SK-N-SH treated with all-trans-retinoic acid at 6 μM for 48 hours (cell line): ENCODE measurements at regions not wholly inside any gene's neighbourhood (a gene's known extent, or its start where the extent isn't known, plus 50 kb on each side); places are given as distances from the start of the nearest gene placed in this dataset.

ENCODE experiments used
- ATAC-seq: fragments of 200-7000 bp; cut with Tn5 transposase; 3 replicates; pipeline ENCODE4 v1.9.1; 2020; ENCODE audit warnings: mild to moderate bottlenecking, moderate library complexity
- ARNTL ChIP-seq: fragments of 450-650 bp; formaldehyde crosslinking; IDR thresholded peaks from 2 replicates; pipeline ENCODE4 v1.5.0; 2020; ENCODE audit warnings: low read depth, mild to moderate bottlenecking, moderate library complexity, borderline replicate concordance
- BACH2 ChIP-seq: fragments of 250-450 bp; sonication (Bioruptor Pico); IDR thresholded peaks from 2 replicates; pipeline ENCODE4 v1.9.0; 2021; ENCODE audit warnings: mild to moderate bottlenecking, borderline replicate concordance
- CSDC2 ChIP-seq: fragments of 250-450 bp; sonication (Bioruptor Pico); IDR thresholded peaks from 2 replicates; pipeline ENCODE4 v1.5.0; 2020; ENCODE audit warnings: mild to moderate bottlenecking, moderate library complexity
- CSRNP3 ChIP-seq: fragments of 250-450 bp; sonication (Bioruptor Pico); IDR thresholded peaks from 2 replicates; pipeline ENCODE4 v1.5.1; 2021; ENCODE audit warnings: mild to moderate bottlenecking, moderate library complexity
- ESRRG ChIP-seq: fragments of 250-450 bp; sonication (Bioruptor Pico); IDR thresholded peaks from 2 replicates; pipeline ENCODE4 v1.6.1; 2021; ENCODE audit warnings: mild to moderate bottlenecking
- ISL1 ChIP-seq: fragments of 250-450 bp; sonication (Bioruptor Pico); IDR thresholded peaks from 2 replicates; pipeline ENCODE4 v2.1.2; 2022; ENCODE audit warnings: mild to moderate bottlenecking, moderate library complexity
- OSR1 ChIP-seq: fragments of 250-450 bp; sonication (Bioruptor Pico); IDR thresholded peaks from 2 replicates; pipeline ENCODE4 v1.8.0; 2022; ENCODE audit warnings: moderate library complexity, mild to moderate bottlenecking, inconsistent platforms
- POU6F1 ChIP-seq: fragments of 250-450 bp; sonication (Bioruptor Pico); IDR thresholded peaks from 2 replicates; pipeline ENCODE4 v1.8.0; 2021; ENCODE audit warnings: low read depth, mild to moderate bottlenecking, moderate library complexity, borderline replicate concordance
- PPARA ChIP-seq: fragments of 250-450 bp; sonication (Bioruptor Pico); IDR thresholded peaks from 2 replicates; pipeline ENCODE4 v1.5.0; 2020; ENCODE audit warnings: mild to moderate bottlenecking, borderline replicate concordance
- RARB ChIP-seq: fragments of 250-450 bp; sonication (Bioruptor Pico); IDR thresholded peaks from 2 replicates; pipeline ENCODE4 v1.8.0; 2021; ENCODE audit warnings: mild to moderate bottlenecking, moderate library complexity
- TCF4 ChIP-seq: fragments of 250-450 bp; sonication (Bioruptor Pico); IDR thresholded peaks from 2 replicates; pipeline ENCODE4 v1.8.0; 2021; ENCODE audit warnings: mild to moderate bottlenecking, moderate library complexity, borderline replicate concordance
- TOX ChIP-seq: fragments of 250-450 bp; sonication (Bioruptor Pico); IDR thresholded peaks from 2 replicates; pipeline ENCODE4 v1.8.0; 2021; ENCODE audit warnings: mild to moderate bottlenecking, moderate library complexity, borderline replicate concordance
- TSHZ2 ChIP-seq: fragments of 250-450 bp; sonication (Bioruptor Pico); IDR thresholded peaks from 2 replicates; pipeline ENCODE4 v1.5.0; 2020; ENCODE audit warnings: mild to moderate bottlenecking, moderate library complexity
- ZFP3 ChIP-seq: fragments of 250-450 bp; sonication (Bioruptor Pico); IDR thresholded peaks from 2 replicates; pipeline ENCODE4 v1.5.0; 2020; ENCODE audit warnings: mild to moderate bottlenecking, moderate library complexity
- ZFP30 ChIP-seq: fragments of 450-650 bp; formaldehyde crosslinking; IDR thresholded peaks from 2 replicates; pipeline ENCODE4 v1.5.0; 2022; ENCODE audit warnings: mild to moderate bottlenecking, moderate library complexity
- ZNF565 ChIP-seq: fragments of 450-650 bp; formaldehyde crosslinking; conservative IDR thresholded peaks from 2 replicates; pipeline ENCODE4 v1.5.0; 2020; ENCODE audit warnings: low read depth, mild to moderate bottlenecking, moderate library complexity
- ZNF70 ChIP-seq: fragments of 450-650 bp; formaldehyde crosslinking; IDR thresholded peaks from 2 replicates; pipeline ENCODE4 v1.5.0; 2020; ENCODE audit warnings: mild to moderate bottlenecking, moderate library complexity

- TF ChIP-seq PPARA (CRISPR knock-in tag) (no peak), TOX (CRISPR knock-in tag) (no peak), ESRRG (CRISPR knock-in tag) (no peak), BACH2 (CRISPR knock-in tag) (no peak), ZFP30 (CRISPR knock-in tag) (no peak), ZFP3 (no peak), ISL1 (CRISPR knock-in tag) (no peak), OSR1 (CRISPR knock-in tag) (no peak), POU6F1 (no peak), TSHZ2 (CRISPR knock-in tag) (no peak), CSDC2 (CRISPR knock-in tag) (no peak)
- no peak for ATAC-seq
These were observed 201.2 kb upstream of the UBL3 start for GRCh38 chr13:30051531-30052060.

- TF ChIP-seq TOX (CRISPR knock-in tag) (no peak), ZFP30 (CRISPR knock-in tag) (no peak), ARNTL (CRISPR knock-in tag) (no peak)
- no peak for ATAC-seq
These were observed 199.3 kb upstream of the UBL3 start for GRCh38 chr13:30049692-30050091.

GRCh38 chr13:30047154-30047874, 196.9 kb upstream of the UBL3 start:
- no peak for ATAC-seq
- TF ChIP-seq OSR1 (CRISPR knock-in tag) = no peak
- no peak for TF ChIP-seq ZNF70 (CRISPR knock-in tag)
- TF ChIP-seq TCF4 = no peak
- TF ChIP-seq ARNTL (CRISPR knock-in tag) = no peak
- TF ChIP-seq RARB = no peak
- no peak for TF ChIP-seq ZFP3
- TF ChIP-seq POU6F1 = no peak
- no peak for TF ChIP-seq BACH2 (CRISPR knock-in tag)
- no peak for TF ChIP-seq TSHZ2 (CRISPR knock-in tag)
- TF ChIP-seq ZNF565 (CRISPR knock-in tag) = no peak
- no peak for TF ChIP-seq CSDC2 (CRISPR knock-in tag)
- no peak for TF ChIP-seq TOX (CRISPR knock-in tag)
- no peak for TF ChIP-seq CSRNP3
- no peak for TF ChIP-seq ZFP30 (CRISPR knock-in tag)
